Kidney capillary endothelial cell (primary cell): ENCODE measurements at regions not wholly inside any gene's neighbourhood (a gene's known extent, or its start where the extent isn't known, plus 50 kb on each side); places are given as distances from the start of the nearest gene placed in this dataset.
"Not testable (repeated sequence)": the region's sequence is repeated elsewhere in the genome, so short reads cannot be mapped to it uniquely, and the experiment has no call there.

ENCODE experiments used
- DNase-seq: peaks from one replicate; pipeline ENCODE4 v3.0.0-alpha.2; 2018; ENCODE audit warnings: low spot score

- DNase-seq, result no peak
These were observed 95.4 kb upstream of the GALNT18 start for GRCh38 chr11:11717064-11717725.

- DNase-seq, result not testable (repeated sequence)
These were observed 93.3 kb upstream of the GALNT18 start for GRCh38 chr11:11715075-11715474.

GRCh38 chr11:11710556-11710955, 88.8 kb upstream of the GALNT18 start:
- no peak for DNase-seq

- DNase-seq, result no peak
These were observed 87.8 kb upstream of the GALNT18 start for GRCh38 chr11:11709447-11710239.

GRCh38 chr11:11708256-11708655, 86.5 kb upstream of the GALNT18 start:
- no peak for DNase-seq

- no peak for DNase-seq
These were observed 84.2 kb upstream of the GALNT18 start for GRCh38 chr11:11706028-11706427.

GRCh38 chr11:11703885-11704284, 82.1 kb upstream of the GALNT18 start:
- DNase-seq, result no peak

GRCh38 chr11:11701070-11701469, 79.3 kb upstream of the GALNT18 start:
- DNase-seq, result peak; percentile 32

- DNase-seq, result no peak
These were observed 76.0 kb upstream of the GALNT18 start for GRCh38 chr11:11697796-11698195.

- DNase-seq, result no peak
These were observed 69.7 kb upstream of the GALNT18 start for GRCh38 chr11:11691296-11692151.

GRCh38 chr11:11681536-11681935, 59.7 kb upstream of the GALNT18 start:
- no peak for DNase-seq

- DNase-seq, result no peak
These were observed 56.0 kb upstream of the GALNT18 start for GRCh38 chr11:11677672-11678356.

GRCh38 chr11:11675671-11676181, 53.9 kb upstream of the GALNT18 start:
- DNase-seq, result no peak

- DNase-seq, result no peak
These were observed 51.0 kb upstream of the GALNT18 start for GRCh38 chr11:11672789-11673188.

- no peak for DNase-seq
These were observed 50.3 kb upstream of the GALNT18 start for GRCh38 chr11:11672101-11672500.
